ELR (cell line): ENCODE measurements at regions not wholly inside any gene's neighbourhood (a gene's known extent, or its start where the extent isn't known, plus 50 kb on each side); places are given as distances from the start of the nearest gene placed in this dataset.
A peak's percentile ranks its signal among the peaks of the same experiment; 100 is the strongest.

Experiments
- DNase-seq: peaks from one replicate; pipeline ENCODE4 v3.0.0-alpha.2; 2015; ENCODE audit warnings: low read depth

- no peak for DNase-seq
These were observed 60.3 kb downstream of the AVPR1A start for GRCh38 chr12:63090716-63091115.

GRCh38 chr12:63086149-63086915, 64.7 kb downstream of the AVPR1A start:
- DNase-seq = no peak

DNA sequence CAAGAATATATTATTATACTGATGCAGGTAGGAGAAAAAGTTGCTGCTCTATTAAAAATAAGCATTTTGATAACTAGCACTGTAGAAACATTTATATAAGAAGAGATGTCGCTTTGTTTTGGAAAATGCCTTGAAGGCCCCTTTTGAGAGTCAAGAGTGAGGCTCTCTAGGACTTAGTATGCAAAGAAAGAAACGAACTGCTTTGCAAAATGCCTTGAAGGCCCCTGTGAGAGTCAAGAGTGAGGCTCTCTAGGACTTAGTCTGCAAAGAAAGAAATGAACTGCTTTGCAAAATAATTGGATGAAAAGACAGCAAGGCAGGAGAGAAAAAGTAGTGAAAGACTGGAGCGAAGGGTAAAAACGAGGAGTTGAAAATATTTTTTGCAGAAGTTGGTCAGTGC, 65.9 kb downstream of the AVPR1A start:
- no peak for DNase-seq

DNA sequence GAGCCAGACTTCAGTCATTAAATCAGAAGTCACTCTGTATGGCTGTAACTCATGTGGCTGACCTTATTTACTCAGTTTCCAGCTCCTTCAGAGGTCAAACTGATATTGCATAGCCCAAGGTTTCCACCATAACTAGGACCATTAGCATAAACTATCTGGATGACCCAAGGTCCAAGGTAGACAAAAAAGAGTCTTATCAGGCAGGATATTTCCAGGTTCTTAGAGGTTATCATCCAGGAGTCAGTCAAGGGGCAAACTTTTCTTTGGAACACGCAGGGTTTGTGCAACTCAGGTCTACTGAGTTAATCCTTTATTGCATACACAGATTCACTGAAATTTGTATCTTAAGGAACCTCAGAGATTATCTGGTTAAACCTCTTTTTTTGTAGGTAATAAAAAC, 66.5 kb downstream of the AVPR1A start:
- DNase-seq = no peak

DNA sequence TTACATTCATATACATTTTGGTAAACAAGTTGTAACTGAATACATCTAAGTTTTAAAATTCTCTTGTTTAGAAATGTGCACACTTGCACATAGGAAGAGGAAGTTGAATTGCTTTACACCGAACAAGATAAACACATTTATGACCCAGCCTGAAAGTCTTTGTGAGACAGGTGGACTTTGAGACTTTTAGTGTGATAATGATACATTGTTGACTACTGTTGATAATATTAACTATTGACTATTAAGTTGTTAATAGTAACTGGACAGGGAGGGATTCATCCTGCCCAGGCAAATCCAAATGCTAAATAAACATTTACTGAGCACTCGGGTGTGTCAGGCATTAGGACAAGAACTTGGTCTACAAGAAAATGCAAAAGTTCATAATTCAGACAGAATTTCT, 68.0 kb downstream of the AVPR1A start:
- DNase-seq = no peak

GRCh38 chr12:63079791-63080502, 71.1 kb downstream of the AVPR1A start:
- DNase-seq = no peak

GRCh38 chr12:63078906-63079305, 72.1 kb downstream of the AVPR1A start:
- no peak for DNase-seq

DNA sequence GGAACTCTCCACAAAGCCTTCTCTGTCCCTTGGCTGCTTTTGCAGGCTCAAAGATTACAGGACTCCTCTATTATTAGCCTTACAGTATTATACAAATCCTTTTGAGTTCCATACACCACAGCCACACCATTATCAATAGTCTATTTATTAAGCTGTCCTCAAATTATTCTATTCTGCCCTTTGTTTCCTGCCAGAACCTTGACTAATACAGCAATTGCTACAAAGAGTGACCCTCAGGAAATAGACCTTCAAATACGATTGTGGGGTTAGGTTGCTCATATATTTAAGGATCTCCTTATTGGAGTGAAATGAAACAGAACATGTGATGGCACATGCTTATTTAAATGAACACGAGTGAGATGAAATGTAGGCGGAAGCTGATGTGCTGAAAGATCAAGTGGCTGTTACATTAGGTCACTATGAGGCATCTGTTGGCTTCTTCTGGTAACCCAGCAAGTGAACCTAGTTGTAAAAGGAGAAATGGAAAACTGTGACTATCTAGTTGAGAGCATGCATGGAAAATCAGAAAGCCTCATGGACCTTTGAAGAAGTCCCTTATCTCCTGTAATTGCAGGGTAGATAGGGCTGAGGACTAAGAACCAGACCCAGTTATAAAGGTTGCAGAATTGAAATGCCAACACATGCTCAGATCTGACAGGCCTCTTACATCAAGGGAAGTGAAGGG, 75.5 kb downstream of the AVPR1A start:
- DNase-seq = no peak

GRCh38 chr12:63070709-63071108, 80.3 kb downstream of the AVPR1A start:
- no peak for DNase-seq

- no peak for DNase-seq
These were observed 81.0 kb downstream of the AVPR1A start for GRCh38 chr12:63069860-63070617.

- DNase-seq = peak; percentile 72
These were observed 82.1 kb downstream of the AVPR1A start for GRCh38 chr12:63068857-63069442.

- DNase-seq = no peak
These were observed 84.2 kb downstream of the AVPR1A start for GRCh38 chr12:63066782-63067181.

GRCh38 chr12:63066136-63066535, 84.9 kb downstream of the AVPR1A start:
- no peak for DNase-seq

DNA sequence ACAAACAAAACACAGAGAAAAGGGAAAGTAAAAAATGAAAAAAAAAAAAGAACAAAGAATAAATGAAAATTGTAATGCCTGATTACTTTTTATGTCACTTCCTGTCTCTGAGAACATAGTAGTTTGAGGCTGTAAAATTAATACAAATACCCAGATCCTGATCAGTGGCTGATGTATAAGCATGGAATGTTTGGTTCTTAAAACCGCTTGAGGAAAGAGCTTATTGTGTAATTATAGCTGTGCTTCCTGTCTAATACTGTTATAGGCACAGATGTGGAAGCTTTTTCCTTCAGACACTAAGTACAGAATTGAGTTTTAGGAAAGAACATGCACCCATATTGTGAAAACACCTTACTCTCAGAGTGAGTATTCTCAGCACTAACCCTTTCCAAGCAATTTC, 86.9 kb downstream of the AVPR1A start:
- peak; percentile 72 for DNase-seq

DNA sequence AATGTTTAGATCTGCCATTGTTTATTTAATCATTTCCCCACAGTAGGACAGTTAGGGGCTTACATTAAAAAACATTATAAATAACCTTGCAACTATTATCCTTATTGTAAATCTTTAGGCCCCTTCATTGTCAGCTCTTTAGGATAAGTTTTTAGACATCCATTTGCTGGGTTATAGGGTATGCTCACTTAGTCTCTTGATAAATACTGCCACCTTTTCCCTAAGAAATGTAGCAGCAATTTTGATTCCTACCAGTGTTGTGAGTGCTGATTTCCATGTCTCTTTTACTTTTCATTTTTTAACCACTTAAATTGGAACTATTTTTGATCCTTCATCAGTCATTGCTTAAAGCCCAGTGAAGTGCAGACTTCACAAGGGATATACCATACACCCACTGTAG, 94.4 kb downstream of the AVPR1A start:
- DNase-seq = no peak

DNA sequence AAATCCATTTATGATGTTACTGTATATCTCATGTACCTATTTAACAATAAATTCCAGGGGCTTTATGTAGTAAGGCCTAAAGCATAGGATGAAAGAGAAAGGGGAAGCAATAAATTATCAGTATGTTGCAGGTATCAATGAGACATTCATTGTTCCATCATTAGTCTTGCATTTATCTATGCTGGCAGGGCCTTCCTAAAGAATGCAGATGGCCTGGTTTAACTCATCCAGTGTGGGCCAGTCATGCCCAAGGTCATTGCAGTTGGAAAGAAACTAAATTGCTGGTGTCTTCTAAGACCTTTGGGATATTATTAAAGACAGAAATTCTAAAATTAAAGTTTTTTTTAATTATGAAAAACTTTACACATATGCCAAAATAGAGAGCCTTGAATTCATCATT, 98.3 kb downstream of the AVPR1A start:
- no peak for DNase-seq

DNA sequence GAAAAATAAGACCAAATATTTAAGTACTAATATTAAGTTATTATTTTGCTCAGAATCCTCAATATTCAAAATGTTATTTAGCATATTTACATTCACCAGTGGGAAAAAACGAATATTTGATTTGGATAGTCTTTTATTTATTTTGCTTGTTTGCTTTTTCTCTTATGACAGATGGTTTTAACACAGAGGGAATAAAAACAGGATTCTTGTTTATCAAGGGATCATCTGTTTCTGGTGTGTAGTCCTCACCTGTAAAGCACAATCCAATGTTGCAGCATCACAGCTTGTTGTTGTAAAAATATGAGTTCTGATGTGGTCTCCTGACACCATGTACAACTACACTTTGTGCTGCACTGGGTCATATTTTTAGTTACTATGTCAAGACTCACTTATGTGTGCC, 103.9 kb downstream of the AVPR1A start:
- DNase-seq = no peak

DNA sequence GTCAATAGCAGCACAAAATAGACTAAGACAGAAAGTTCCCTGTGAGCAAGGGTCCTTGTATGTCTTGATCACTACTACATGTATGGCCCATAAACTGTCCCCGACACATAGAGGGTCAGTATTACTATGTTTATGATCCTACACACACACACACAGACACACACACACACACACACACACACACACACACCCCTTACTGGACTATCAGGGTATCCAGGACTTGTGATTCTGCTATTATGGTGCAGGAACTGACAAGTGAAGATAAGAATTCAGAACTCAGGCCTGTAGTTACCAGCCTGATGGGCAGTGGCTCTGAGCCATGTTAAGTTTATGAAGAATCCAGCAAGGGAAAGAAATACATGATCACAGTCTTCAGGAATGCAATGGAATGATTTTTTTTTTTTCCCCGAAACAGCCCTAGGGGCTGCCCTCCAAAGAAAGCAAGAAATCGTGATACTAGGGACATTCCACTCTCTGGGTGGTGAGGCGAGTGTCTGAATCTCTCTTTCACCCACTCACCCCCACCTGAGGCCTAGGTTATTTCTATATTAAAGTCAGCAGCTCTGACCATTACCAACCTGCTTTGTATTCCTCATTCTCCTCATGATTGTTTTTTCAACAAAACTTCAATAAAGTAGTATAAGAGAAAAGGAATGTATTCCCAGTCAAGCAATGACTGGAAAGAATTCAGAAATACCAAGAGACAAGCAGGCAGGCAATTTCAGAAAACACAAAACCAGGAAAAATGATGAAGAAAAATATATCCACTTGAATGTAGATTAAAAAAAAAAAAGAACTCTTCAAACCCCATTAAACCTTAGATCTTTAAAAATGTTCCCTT, 105.8 kb downstream of the AVPR1A start:
- peak; percentile 76 for DNase-seq

DNA sequence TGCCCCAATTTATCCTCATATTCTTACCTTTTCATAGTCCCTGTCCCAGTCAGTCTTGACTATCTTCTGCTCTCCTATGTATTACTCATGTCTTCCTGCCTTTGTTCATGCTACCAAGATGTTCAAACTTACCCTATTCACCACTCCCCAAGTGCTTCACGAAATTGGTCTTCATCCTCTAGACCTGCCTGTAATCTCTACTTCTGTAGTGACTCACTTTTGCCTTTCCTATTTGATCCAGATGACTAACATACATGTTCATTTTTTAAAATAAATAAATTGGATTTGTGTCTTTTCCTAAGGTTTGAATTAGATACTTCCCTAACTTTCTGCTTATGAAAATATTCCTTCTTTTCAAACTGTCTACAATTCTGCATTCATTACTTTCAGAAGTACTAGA, 107.7 kb upstream of the PPM1H start:
- DNase-seq = peak; percentile 30

DNA sequence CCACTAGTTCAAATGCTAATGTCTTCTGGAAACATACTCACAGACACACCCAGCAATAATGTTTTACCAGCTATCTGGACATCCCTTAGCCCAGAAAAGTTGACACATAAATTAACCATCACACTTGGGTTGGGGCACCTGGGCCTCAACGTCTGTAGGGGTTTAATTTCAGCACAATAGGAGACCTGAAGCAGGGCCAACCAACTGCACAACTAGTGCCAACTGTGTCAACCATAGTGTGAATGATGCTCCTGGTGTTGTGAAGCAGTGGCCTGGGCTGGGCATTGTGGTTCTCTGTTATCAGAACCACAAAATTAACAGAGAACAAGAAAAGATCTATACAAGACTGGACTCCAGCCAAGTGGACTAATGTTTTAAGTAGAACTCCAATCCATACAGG, 106.7 kb upstream of the PPM1H start:
- no peak for DNase-seq
